ENCODE measurements at regions not wholly inside any gene's neighbourhood (a gene's known extent, or its start where the extent isn't known, plus 50 kb on each side); places are given as distances from the start of the nearest gene placed in this dataset.

DNA sequence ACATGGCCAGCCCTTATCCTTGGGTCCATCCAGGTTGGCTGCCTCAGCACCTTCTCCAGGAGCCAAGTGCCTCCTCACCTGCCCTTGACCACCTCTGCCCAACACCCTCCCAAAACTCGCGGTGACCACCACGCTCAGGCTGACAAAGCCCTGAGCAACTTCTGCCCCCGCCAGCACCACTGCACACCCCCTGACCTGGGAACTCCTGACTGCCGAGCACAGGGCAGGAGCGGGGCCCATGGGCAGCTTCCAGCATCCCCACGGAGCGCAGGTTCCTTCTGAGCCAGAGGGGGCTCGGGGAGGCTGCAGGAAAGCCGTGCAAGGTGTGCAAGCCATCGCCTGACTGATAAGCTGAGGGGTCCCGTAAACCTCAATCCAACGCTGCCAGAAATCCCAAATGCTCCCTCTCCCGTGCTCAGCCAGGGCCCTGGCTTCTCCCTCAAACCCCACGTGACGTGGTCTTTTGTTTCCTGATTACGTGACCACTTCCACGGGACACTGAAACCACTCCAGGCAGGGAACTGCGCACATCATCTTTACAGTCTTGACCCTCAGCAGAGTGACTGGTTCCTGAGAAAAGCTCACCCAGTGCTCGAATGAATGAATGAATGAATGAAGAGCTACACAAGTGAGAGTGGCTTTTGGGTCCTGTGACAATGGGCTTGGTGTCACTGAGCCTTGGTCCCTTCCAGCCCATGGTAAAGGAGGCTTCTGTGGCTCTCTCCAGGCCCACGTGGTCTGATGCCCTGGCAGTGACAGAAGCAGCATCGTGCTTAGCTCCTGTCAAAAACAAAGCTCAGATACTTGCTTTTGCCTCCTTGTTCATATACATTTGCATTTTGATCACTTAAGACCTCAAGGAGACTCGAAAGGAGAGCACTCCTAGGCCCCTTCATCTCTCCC lies 249.8 kb upstream of the PPP2R2D start:
- no peak for DNase-seq (ENCODE audit: low read depth in 2 of 2)

DNA sequence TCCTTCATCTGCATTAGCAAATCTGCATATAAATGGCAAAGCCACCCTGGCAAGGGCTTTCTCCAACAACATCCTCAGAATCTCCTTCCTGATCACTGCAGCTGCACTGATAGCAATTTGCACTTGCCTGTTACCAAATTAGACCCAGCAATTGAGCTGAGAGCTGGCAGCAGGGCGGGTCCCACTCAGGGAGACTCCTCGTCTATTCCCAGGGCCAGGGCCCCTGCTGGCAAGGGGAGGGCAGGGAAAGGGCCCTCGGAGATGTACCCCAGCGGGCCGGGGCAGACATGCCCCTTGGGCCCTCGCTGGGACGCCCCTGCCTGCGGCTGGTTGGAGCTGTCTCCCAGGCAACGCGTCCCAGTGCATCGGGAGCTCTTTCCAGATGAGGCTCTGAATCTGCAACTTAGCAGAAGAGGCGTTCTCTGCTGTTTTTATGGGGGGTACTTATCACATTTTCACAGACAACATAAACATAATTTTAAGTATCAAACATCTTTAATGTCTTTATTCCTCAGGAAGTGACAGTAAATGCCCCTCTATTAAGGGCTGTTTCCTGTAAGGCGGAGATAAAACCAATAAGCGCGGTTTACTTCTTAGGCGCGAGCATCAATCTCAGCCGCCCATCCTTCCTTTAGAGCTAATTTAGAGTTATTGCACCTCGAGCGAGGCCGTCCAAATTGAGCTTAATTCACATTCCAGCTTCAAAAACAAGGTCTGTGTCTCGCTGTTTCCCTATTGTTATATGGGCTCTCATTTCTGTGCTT lies 249.0 kb upstream of the PPP2R2D start:
- no peak for DNase-seq (ENCODE audit: low read depth in 2 of 2)

DNA sequence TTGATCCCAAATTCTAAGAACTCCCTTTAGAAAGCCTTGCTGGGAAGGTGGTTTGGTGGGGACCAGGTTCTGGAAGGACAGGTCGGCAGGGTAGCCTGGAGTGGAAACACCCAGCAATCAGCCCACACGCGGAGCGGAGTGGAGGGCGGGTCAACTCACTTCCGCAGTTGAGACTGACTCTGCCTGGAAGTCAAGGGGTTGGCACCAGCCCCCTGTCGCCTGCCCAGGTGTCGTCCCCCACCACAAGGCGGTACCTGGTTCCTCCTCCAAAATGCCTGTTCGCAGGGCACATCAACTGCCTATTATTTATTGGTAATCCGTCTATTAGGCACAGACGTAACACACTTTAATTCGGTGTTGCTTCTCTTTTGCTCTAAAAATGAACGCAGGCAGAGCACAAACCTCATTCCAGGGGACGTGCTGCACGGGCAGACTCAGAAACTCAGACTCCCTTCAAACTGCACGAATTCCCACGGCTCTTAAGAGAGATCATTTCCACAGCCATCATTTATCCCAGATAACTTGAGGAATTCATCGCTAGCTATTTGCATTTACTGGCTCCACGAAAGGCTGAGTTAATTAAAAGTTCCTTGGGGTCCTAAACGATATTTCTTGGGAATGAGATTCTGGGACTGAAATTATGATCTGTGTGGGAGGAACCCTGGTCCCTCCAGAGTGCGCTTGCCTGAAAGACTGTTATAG lies 248.2 kb upstream of the PPP2R2D start:
- DNase-seq (ENCODE audit: low read depth in 2 of 2) = no peak

DNA sequence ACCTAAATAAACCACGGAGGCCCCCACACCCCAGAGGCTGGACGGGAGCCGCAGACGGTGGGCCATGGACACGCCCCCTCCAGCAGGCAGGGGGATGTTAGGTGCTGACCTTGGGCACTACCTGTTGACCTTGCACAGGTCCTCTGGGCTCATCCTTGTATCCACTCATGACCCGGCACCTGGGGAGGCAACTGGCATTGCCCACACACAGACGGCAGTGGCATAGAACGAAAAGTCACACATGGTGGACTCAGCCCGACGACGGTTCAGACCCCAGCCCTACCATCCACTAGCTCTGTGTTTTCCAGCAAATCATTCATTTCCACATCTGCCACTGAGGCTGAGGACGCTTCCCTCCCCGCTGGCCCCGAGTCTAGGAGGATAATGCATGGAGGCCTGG lies 247.7 kb upstream of the PPP2R2D start:
- DNase-seq (ENCODE audit: low read depth in 2 of 2) = no peak

DNA sequence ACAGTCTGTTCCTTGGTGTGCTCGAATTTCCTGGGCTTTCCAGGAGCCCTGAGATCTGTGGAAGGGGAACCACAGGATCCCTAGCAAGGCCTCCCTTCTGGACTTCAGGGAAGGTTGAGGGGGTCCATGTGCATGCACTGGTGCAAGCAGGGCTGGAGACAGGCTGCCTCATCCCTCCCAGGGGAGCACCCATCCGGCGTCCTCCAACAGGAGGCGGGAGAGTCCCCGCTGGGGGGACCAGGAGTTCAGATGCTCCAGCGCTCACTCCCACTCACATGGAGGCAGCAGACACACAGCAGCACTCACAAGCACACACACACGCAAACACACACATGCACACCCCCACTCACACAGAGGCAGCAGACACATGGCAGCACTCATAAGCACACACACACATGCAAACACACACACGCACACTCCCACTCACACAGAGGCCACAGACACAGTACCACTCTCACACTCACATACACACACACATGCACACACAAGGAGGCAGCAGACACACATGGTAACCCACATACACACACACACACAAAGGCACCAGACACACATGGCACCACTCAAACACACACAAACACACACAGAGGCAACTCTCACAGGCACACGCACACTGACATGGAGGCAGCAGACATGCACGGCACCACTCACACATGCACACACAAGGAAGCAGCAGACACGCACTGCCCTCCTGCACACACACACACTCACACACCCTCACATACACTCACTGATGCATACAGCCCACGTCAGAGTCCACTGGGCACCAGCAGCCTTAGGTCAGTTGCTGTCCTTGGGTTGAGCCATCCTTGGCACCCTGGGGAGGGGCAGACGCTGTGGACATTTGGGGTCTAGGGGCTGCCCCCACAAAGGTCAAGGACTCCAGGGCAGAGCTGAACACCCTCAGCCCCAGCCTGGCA lies 247.0 kb upstream of the PPP2R2D start:
- DNase-seq (ENCODE audit: low read depth in 2 of 2) = no peak

DNA sequence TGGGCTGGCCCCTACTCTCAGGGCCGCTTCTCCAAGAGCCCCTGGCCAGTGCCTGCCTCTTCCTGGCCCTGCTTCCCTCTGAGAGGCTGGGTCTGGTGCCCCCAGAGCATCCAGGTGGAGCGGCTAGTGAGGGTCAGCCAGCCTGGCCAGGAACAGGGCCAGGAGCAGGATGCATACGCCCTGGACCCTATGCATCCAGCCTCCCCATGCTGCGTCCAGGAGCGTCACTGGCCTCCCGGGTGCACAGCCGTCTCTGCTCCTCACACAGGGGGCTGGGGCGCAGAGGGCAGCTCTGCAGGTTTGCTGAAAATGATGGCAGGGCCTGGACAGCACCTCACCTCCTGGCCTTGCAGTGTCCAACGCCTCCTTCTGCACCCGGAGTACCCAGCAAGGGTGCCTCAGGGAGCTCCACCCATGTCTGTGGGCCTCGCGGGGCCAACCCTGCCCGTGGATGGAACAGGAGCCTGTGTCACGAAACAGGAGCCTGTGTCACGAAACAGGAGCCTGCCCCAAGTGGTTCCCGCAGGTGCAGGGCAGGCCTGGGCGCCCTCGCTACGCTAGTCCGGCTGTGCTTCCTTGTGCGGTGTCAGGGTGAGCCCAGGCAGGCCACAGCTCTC lies 246.2 kb upstream of the PPP2R2D start:
- no peak for DNase-seq (ENCODE audit: low read depth in 2 of 2)

DNA sequence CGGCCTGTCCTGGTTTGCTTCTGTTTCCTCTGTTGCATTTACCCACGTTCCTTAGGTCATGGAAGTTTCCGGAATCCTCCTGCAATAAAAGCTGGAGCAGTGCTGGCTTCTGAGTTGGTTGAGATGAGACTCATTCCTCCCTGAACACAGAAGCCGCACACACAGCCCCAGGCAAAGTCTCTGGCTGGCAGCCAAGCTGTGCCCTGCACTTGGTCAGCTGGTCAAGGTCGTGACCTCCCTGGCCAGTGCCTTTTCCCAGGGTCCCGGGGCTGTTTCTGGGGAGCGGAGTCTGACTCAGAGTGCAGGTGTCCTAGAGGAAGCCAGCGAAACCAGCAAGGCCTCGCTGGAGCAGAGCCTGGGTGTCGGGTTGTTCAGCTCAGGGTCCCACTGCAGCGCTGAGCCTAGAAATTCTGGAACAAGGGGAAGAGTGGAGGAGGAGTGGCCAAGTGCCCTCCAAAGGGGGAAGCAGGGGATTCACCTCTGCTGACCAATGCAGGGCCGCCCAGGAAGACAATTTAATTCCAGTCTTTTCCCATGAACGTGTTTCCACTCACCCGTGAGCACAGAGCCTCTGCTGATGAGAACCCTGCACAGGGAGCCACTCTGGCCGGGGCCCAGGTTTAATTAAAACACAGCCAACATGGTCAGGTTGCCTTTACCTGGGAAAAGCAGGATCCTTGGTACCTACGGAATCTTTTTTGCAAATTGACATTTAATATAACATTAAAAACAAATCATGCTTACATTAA lies 245.5 kb upstream of the PPP2R2D start:
- DNase-seq (ENCODE audit: low read depth in 2 of 2) = no peak

DNA sequence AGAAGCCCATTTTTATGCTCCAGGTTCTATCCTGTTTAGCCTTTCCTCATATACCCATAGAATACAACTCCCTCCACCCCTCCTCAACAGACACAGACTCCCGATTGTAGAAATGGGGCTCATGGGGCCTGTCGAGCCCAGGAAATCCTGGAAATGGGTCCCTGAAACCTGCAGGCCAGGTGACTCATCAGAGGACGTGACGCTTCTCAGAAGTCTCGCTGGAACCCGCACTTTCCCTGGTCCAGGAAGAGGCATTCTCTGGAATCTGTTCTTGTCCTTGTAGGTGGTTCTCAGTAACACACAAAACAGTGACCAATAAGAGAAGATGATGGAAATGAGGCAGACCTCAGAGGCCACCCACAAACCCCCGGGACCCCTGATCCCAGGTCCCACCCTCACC lies 244.8 kb upstream of the PPP2R2D start:
- DNase-seq (ENCODE audit: low read depth in 2 of 2) = no peak

DNA sequence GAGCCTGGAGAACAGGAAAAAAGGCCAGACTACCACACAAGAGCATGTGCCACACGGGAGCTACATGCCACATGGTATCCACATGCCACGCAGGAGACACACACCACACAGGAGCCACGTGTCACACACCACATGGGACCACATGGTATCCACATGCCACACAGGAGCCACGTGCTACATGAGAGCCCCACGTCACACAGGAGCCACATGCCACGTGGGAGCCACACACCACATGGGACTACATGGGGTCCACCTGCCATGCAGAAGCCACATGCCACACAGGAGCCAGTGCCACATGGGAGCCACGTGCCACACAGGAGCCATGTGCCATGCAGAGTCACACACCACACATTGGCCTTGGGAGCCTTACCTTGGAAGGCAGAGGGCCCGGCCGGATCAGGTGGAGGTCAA lies 244.4 kb upstream of the PPP2R2D start:
- DNase-seq (ENCODE audit: low read depth in 2 of 2) = no peak

DNA sequence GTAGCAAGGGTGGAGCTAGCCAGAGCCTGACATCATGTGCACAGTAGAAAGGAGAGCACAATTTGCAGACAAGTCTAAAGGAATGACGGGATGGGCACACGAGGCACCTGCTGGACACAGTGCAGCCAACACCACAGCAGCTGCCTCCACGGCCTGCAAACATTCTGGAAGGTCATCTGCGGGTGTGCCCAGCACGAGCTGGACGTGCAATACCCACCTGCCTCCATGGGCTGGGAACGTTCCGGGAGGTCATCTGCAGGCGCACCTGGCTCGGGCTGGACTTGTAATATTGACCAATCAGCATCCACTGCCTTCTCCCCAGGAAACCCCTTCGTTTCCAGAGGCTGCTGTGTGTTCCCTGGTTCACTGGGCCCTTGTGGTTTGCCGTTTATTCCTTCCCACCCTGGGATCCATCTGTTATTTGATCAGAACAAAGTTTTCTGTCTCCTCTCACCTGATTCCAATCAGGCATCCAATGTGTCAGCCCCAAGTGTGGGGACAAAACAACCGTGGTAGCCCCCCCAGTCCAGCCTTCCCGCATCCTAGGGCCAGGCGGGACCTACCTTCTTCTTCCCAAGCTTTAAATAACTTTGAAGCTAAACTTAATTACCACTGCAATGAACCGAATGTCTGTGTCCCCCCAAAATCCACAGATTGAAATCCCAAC lies 243.4 kb upstream of the PPP2R2D start:
- DNase-seq (ENCODE audit: low read depth in 2 of 2) = no peak

DNA sequence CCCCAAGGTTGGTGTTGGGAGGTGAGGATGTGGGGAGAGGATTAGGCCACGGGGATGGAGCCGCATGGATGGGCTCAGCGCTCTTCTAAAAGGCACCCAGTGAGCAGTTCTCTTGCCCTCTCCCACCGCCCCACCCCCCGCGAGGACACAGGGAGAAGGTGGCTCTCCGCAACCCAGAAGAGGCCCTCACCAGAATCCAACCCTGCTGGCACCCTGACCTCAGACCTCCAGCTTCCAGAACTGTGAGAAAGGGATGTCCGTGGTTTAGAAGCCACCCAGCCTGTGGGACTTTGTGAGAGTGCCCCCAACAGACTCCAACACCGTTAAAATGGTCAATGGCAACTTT lies 242.8 kb upstream of the PPP2R2D start:
- no peak for DNase-seq (ENCODE audit: low read depth in 2 of 2)

DNA sequence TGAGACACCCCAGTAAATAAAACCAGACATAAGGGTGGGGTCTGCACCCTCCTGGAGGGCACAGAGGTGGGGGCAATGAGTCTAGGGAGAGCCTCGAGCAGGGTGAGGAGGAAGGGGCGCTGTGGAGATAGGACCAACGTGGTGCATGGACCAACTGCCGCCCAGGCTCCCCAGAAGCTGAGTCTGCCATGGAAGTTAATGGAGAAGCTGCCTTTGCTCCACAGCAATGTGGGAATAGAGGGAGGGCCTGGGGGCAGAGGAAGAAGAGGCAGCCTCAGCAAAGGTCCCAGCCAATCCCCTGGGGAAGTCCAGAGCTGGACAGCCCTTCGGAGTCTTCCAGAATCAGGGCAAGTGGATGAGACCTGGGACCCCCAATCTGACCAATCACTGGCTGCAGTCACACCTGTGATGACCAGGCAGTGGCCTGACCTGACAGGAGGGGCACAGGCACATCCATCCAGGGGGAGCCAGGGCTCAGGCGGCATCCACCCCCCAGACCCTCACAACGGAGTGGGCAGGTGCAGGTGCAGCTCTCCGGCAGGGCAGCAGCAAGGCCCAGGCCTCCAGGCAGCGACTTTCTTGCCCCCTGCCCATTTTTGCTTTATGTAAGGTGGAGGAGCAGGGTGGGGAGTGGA lies 242.2 kb upstream of the PPP2R2D start:
- no peak for DNase-seq (ENCODE audit: low read depth in 2 of 2)

DNA sequence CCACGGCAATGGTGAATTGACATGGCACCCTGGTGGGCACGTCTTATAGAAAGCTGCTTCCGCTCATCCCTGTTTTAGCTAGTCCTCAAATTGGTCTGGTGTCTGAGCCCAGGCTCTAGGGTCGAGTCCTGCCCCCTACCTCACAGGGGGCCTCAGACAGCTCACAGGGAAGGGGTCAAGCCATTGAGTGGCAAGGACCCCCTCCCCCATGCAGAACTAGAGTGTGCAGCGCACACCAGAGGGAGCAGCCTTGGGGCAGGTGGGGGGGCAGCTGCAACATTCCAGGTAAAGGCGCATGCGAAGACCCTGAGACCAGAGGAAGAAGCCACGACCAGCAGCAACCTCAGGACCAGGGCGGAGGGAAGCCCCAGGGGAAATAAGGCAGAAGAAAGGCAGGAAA lies 240.4 kb upstream of the PPP2R2D start:
- DNase-seq (ENCODE audit: low read depth in 2 of 2) = no peak

DNA sequence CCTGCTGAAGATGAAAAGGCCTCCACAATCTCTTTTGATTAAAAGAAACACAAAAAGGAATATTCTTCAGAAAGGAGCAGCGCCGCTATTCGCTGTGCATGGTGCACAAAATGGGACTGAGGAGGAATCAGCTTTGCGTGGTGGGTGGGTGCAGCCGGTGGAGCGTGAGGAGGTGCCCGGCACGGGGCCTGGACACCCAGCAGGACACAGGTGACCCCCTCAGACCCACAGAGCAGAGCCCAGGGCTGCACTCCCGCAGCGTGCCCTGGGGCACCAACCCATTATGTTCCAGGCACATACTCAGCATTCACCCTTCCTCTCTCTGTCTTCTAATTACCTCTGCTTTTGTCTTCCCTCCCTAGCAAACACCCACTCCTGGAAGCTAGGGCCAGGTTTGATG lies 238.0 kb upstream of the PPP2R2D start:
- DNase-seq (ENCODE audit: low read depth in 2 of 2) = no peak

DNA sequence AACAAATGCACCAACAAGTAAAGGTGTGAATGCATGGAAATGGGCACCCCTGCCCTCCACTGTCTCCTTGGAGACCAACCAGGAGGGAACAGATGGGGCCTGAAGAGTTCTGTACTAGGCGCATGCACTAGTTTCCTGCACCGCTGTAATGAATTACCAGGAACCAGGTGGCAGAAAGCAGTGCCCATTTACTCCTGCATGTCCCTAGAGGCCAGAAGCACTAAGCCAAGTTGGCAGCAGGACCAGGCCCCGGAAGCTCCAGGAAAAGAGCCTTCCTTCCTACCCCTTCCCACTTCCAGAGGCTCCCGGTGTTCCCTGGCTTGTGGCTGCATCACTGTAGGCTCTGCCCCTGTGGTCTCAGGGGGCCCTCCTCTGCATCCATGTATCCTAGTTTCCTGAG lies 237.5 kb upstream of the PPP2R2D start:
- DNase-seq (ENCODE audit: low read depth in 2 of 2) = no peak

DNA sequence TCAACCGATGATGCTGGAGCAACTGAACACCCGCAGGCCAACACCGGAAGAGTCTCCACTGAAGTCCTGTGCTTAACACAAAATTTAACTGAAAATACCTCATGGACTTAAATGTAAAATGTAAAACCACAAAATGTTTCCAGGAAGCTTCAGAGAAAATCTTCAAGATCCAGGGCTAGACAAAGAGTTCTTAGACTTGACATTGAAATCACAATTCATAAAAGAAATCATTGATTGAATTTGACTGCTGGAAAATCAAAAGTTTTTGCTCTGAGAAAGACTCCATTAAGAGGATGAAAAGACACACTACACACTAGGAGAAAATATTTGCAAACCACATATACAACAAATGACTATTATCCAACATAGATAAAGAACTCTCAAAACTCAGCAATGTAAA lies 234.7 kb upstream of the PPP2R2D start:
- DNase-seq (ENCODE audit: low read depth in 2 of 2) = no peak

DNA sequence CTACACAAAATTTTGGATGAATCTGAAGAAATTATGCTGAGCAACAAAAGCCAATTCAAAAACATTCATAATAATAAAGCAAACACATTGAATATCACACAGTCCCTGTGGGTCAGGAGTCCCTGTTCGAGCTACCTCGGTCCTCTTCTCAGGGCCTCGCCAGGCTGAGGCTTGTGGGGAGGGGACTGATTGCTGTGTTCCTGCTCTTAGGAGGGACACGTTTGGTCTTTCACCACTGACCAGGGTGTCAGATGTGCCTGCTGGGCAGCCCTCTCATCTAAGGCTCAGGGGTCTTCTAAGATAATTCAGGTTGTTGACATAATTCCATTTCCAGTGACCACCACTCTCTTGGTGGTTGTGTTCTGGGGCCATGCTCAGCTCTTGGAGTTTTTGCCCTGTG lies 233.8 kb upstream of the PPP2R2D start:
- no peak for DNase-seq (ENCODE audit: low read depth in 2 of 2)

DNA sequence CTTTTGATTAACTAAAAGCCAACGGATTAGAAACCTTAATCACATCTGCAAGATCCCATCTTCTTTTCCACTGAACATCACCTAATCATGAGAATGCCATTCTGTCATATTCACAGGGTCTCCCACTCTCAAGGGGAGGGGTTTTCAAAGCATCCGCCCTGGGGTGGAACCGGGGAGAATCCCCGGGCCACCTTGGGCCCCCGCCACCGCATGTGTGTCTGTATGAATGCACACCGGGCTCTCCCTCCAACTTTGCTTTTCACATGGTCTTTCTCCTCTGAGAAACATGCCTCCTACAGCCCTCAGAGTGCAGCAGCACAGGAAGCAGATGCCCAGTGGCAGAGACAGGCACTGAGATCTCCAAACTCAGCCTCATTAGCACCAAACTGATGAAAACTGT lies 233.2 kb upstream of the PPP2R2D start:
- DNase-seq (ENCODE audit: low read depth in 2 of 2) = no peak

DNA sequence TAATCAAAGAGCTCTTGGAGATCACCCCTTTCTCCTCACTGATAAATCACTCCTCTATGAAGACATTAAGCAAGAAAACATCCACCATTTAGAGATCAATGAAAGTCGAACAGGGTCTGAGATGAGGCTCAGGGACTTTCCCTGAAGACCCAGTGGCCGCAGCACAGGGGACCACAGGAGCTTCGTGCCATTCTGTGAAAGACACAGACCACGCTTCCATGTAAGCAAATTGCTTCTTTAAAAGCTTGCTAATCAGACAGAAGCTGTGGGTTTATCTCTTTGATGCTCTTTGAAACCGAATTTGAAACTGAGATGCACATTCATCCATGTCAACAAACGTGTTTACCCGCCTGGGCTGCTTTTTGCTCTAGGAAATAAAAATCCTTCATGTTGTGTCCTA lies 231.9 kb upstream of the PPP2R2D start:
- no peak for DNase-seq (ENCODE audit: low read depth in 2 of 2)

Measured in stimulated activated CD8-positive, alpha-beta memory T cell treated with anti-CD3 and anti-CD28 coated beads, Interleukin-7, amount 100 ng/mL, for 4 hours (primary cell).